AG09319 (cell line): ENCODE measurements at regions not wholly inside any gene's neighbourhood (a gene's known extent, or its start where the extent isn't known, plus 50 kb on each side); places are given as distances from the start of the nearest gene placed in this dataset.

Experiments used
- DNase-seq: peaks from one replicate; pipeline ENCODE4 v3.0.0-alpha.2; 2010; ENCODE audit warnings: low read depth; ENCODE audit errors: extremely low read depth
- CTCF ChIP-seq: IDR thresholded peaks from 2 replicates; pipeline ENCODE4 v1.5.1; 2011; ENCODE audit warnings: low read depth, mild to moderate bottlenecking, inconsistent platforms, low read length, moderate library complexity

GRCh38 chr3:68176600-68176999 is 522.2 kb upstream of the SUCLG2 start:
- no peak for TF ChIP-seq CTCF
- no peak for DNase-seq

GRCh38 chr3:68173012-68173634 is 518.7 kb upstream of the SUCLG2 start:
- no peak for DNase-seq
- no peak for TF ChIP-seq CTCF

GRCh38 chr3:68172039-68172438 is 517.6 kb upstream of the SUCLG2 start:
- no peak for TF ChIP-seq CTCF
- DNase-seq = no peak

- no peak for DNase-seq
- TF ChIP-seq CTCF = no peak
Measured at GRCh38 chr3:68163968-68164367, 509.6 kb upstream of the SUCLG2 start.

- no peak for DNase-seq
- no peak for TF ChIP-seq CTCF
Measured at GRCh38 chr3:68163062-68163461, 508.6 kb upstream of the SUCLG2 start.

- TF ChIP-seq CTCF = no peak
- DNase-seq = no peak
Measured at GRCh38 chr3:68162644-68163043, 508.2 kb upstream of the SUCLG2 start.

- TF ChIP-seq CTCF = no peak
- no peak for DNase-seq
Measured at GRCh38 chr3:68151359-68151758, 496.9 kb upstream of the SUCLG2 start.
